PC-9 (cell line): ENCODE measurements at regions not wholly inside any gene's neighbourhood (a gene's known extent, or its start where the extent isn't known, plus 50 kb on each side); places are given as distances from the start of the nearest gene placed in this dataset.
"Not testable (repeated sequence)": the region's sequence is repeated elsewhere in the genome, so short reads cannot be mapped to it uniquely, and the experiment has no call there.

Experiments used
- EZH2 ChIP-seq: fragments of 200-600 bp; sonication (generic); IDR thresholded peaks from 2 replicates; pipeline ENCODE4 v1.8.0; 2017; ENCODE audit warnings: antibody characterized with exemption, low read depth
- TF ChIP-seq, protein P1 (sequence below): fragments of 200-600 bp; sonication (generic); conservative IDR thresholded peaks from 2 replicates; pipeline ENCODE4 v1.6.1; 2017; ENCODE audit warnings: mixed run types, antibody characterized with exemption, mild to moderate bottlenecking, moderate library complexity

DNA sequence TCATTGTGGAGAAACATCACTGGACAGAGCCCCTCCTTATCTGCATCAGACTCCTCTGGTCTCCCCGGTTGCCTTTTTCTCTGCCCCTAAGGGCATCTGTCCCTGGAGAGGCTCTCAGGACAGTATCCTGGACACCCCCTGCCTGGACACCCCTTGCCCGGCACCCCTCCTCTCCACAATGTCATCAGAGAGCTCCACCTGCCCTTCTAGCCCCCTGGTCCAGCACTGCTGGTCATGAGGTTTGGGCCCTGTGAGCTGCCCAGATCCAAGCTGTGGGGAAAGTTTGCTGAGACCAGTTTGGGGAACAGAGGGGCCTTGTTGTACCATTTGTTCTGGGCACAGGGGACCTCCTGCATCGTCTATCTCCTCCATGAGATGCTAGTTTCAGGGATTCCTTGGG, 335.2 kb downstream of the CACNA1B start:
- TF ChIP-seq, protein P1, sequence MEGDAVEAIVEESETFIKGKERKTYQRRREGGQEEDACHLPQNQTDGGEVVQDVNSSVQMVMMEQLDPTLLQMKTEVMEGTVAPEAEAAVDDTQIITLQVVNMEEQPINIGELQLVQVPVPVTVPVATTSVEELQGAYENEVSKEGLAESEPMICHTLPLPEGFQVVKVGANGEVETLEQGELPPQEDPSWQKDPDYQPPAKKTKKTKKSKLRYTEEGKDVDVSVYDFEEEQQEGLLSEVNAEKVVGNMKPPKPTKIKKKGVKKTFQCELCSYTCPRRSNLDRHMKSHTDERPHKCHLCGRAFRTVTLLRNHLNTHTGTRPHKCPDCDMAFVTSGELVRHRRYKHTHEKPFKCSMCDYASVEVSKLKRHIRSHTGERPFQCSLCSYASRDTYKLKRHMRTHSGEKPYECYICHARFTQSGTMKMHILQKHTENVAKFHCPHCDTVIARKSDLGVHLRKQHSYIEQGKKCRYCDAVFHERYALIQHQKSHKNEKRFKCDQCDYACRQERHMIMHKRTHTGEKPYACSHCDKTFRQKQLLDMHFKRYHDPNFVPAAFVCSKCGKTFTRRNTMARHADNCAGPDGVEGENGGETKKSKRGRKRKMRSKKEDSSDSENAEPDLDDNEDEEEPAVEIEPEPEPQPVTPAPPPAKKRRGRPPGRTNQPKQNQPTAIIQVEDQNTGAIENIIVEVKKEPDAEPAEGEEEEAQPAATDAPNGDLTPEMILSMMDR, result not testable (repeated sequence)
- not testable (repeated sequence) for TF ChIP-seq EZH2
